A549 (cell line): ENCODE measurements at regions not wholly inside any gene's neighbourhood (a gene's known extent, or its start where the extent isn't known, plus 50 kb on each side); places are given as distances from the start of the nearest gene placed in this dataset.
A peak's percentile ranks its signal among the peaks of the same experiment; 100 is the strongest.

ENCODE experiments used
- ATAC-seq, 2 experiments: fragments of 200-7000 bp in 1 of 2; fragments of >200 bp in 1 of 2; cut with Nextera tagmentation in 1 of 2; cut with Tn5 transposase in 1 of 2; 3 replicates each; pipeline versions ENCODE4 v1.8.0 to v1.9.1; 2018 to 2020; ENCODE audit warnings: mild to moderate bottlenecking in 1 of 2, moderate library complexity in 1 of 2
- CTCF ChIA-PET: fragments of 300-600 bp; sonication (Branson Sonifier 250); formaldehyde crosslinking; extraction: SDS; loops from one replicate; lab custom pipeline; 2021; ENCODE audit warnings: antibody characterized with exemption, inconsistent platforms; lab: Yijun Ruan, JAX
- POLR2A ChIA-PET: fragments of 350-600 bp; formaldehyde crosslinking; extraction: SDS; loops from one replicate; lab custom pipeline; 2021; ENCODE audit warnings: antibody characterized with exemption, inconsistent platforms; lab: Yijun Ruan, JAX
- DNase-seq, 2 experiments: peaks; one replicate each; pipeline versions ENCODE4 v3.0.0 to v3.0.0-alpha.2; 2011 to 2016; ENCODE audit warnings: low read depth in 1 of 2, low spot score in 1 of 2
- FAIRE-seq: peaks from 2 replicates; lab custom pipeline; 2011; peaks lifted over from hg19 to GRCh38; lab: Jason Lieb, UNC
- H3K27ac ChIP-seq, 2 experiments: fragments of >200 bp; sonication (Bioruptor Twin); formaldehyde crosslinking; 3 replicates each; pipeline ENCODE4 v1.5.1; 2016 to 2017
- H3K4me1 ChIP-seq: fragments of >200 bp; sonication (Bioruptor Twin); formaldehyde crosslinking; 3 replicates; pipeline ENCODE4 v1.6.1; 2016
- H3K4me2 ChIP-seq: fragments of >200 bp; sonication (Bioruptor Twin); formaldehyde crosslinking; 3 replicates; pipeline ENCODE4 v1.6.1; 2016
- H3K4me3 ChIP-seq: fragments of >200 bp; sonication (Bioruptor Twin); formaldehyde crosslinking; 3 replicates; pipeline ENCODE4 v1.5.1; 2016
- H3K9me3 ChIP-seq: fragments of >200 bp; sonication (Bioruptor Twin); formaldehyde crosslinking; 3 replicates; pipeline ENCODE4 v1.6.1; 2016
- CBX2 ChIP-seq: fragments of 200-600 bp; sonication (generic); IDR thresholded peaks from 2 replicates; pipeline ENCODE4 v1.6.1; 2016; ENCODE audit warnings: low read depth, mild to moderate bottlenecking, borderline replicate concordance
- CHD2 ChIP-seq: fragments of 150-350 bp; IDR thresholded peaks from 2 replicates; pipeline ENCODE4 v1.6.1; 2014; ENCODE audit warnings: low read length; ENCODE audit not compliant: partially characterized antibody
- ESRRA ChIP-seq: fragments of 150-350 bp; IDR thresholded peaks from 2 replicates; pipeline ENCODE4 v1.6.1; 2014; ENCODE audit warnings: mild to moderate bottlenecking, low read length, borderline replicate concordance
- HDAC2 ChIP-seq: fragments of 200-600 bp; sonication (generic); IDR thresholded peaks from 2 replicates; pipeline ENCODE4 v1.6.1; 2016
- HES2 ChIP-seq: fragments of >200 bp; sonication (Bioruptor Twin); formaldehyde crosslinking; IDR thresholded peaks from 2 replicates; pipeline ENCODE4 v1.6.1; 2016
- HOXB13 ChIP-seq: fragments of 250-450 bp; sonication (Bioruptor Pico); IDR thresholded peaks from 2 replicates; pipeline ENCODE4 v1.5.0; 2020; ENCODE audit warnings: low read depth, mild to moderate bottlenecking, moderate library complexity
- KDM5A ChIP-seq: fragments of 200-600 bp; sonication (generic); IDR thresholded peaks from 2 replicates; pipeline ENCODE4 v1.6.1; 2016; ENCODE audit warnings: antibody characterized with exemption, mild to moderate bottlenecking
- MAX ChIP-seq: IDR thresholded peaks from 2 replicates; pipeline ENCODE4 v1.6.1; 2012
- NR3C1 ChIP-seq: fragments of >200 bp; sonication (Bioruptor Twin); formaldehyde crosslinking; IDR thresholded peaks from 3 replicates; pipeline ENCODE4 v1.6.1; 2017
- RCOR1 ChIP-seq: fragments of 150-350 bp; IDR thresholded peaks from 2 replicates; pipeline ENCODE4 v1.6.1; 2014; ENCODE audit warnings: antibody characterized with exemption, low read length, low read depth
- REST ChIP-seq: fragments of 200-600 bp; sonication (generic); IDR thresholded peaks from 2 replicates; pipeline ENCODE4 v1.6.1; 2016; ENCODE audit warnings: antibody characterized with exemption, mild to moderate bottlenecking, moderate library complexity
- RFX5 ChIP-seq: fragments of 450-650 bp; IDR thresholded peaks from 2 replicates; pipeline ENCODE4 v1.7.1; 2014; ENCODE audit warnings: antibody characterized with exemption, mild to moderate bottlenecking, moderate library complexity
- RNF2 ChIP-seq: fragments of 200-600 bp; sonication (generic); IDR thresholded peaks from 2 replicates; pipeline ENCODE4 v1.6.1; 2016; ENCODE audit warnings: low read depth, mild to moderate bottlenecking, antibody characterized with exemption, moderate library complexity, borderline replicate concordance
- SMC3 ChIP-seq: fragments of >200 bp; sonication (Bioruptor Twin); formaldehyde crosslinking; IDR thresholded peaks from 3 replicates; pipeline ENCODE4 v1.6.1; 2018; ENCODE audit warnings: inconsistent platforms
- TP53 ChIP-seq: fragments of 250-450 bp; sonication (Bioruptor Pico); IDR thresholded peaks from 2 replicates; pipeline ENCODE4 v1.5.0; 2021; ENCODE audit warnings: mild to moderate bottlenecking, moderate library complexity
- USF2 ChIP-seq: fragments of 450-650 bp; IDR thresholded peaks from 2 replicates; pipeline ENCODE4 v1.6.1; 2014; ENCODE audit warnings: antibody characterized with exemption
- ZC3H11A ChIP-seq: fragments of 450-650 bp; IDR thresholded peaks from 2 replicates; pipeline ENCODE4 v1.6.1; 2014; ENCODE audit warnings: antibody characterized with exemption, mild to moderate bottlenecking
- ZNF302 ChIP-seq: fragments of 250-450 bp; sonication (Bioruptor Pico); IDR thresholded peaks from 2 replicates; pipeline ENCODE4 v1.9.0; 2021; ENCODE audit warnings: inconsistent platforms, mild to moderate bottlenecking, moderate library complexity
- ZSCAN20 ChIP-seq: fragments of 250-450 bp; sonication (Bioruptor Pico); IDR thresholded peaks from 2 replicates; pipeline ENCODE4 v1.8.0; 2022; ENCODE audit warnings: mild to moderate bottlenecking, moderate library complexity
- WGBS: methylation state at CpG from one replicate; pipeline ENCODE4 v1.1.6; 2017; ENCODE audit errors: missing lambda C conversion rate; 5-methylcytosine and 5-hydroxymethylcytosine counted together

GRCh38 chr3:159813822-159814531 is 174.7 kb upstream of the IL12A start:
- 56% methylated on average over 8 of the region's 8 CpGs for WGBS
- TF ChIP-seq CBX2 (no peak), NR3C1 (no peak), RCOR1 (no peak), RFX5 (no peak), USF2 (no peak), KDM5A (no peak), ZNF302 (no peak), RNF2 (no peak), MAX (no peak), ZSCAN20 (CRISPR knock-in tag) (no peak), HDAC2 (no peak), CHD2 (no peak), ESRRA (no peak), HOXB13 (no peak), SMC3 (no peak)
- POLR2A ChIA-PET, result no interaction called here
- DNase-seq, result peak in 1 of 2 experiments; percentile 45
- ATAC-seq, result peak; percentile 85 to 86
- Histone ChIP-seq H3K4me1 (peaks cover 18% of the 10 kb centered on the region), H3K4me3 (no peak overlapping the region), H3K9me3 (no peaks in the 10 kb centered on the region), H3K27ac (peak overlapping the region; percentile 12 to 50; a peak in 3 of 6 replicates), H3K4me2 (peak overlapping the region; percentile 54)
- no peak for FAIRE-seq
- CTCF ChIA-PET, result interaction anchor here (0.6 to 2.2 kb wide), 7 partner anchors 8 to 554 kb away, joined by 3 to 9 read pairs (median 4); no protein-coding TSS in a partner anchor

- CTCF ChIA-PET, result interaction anchor here (1.3 to 4.2 kb wide), 5 partner anchors 11 to 201 kb away, joined by 5 to 29 read pairs (median 7); partner anchors contain the start of gene IL12A
- Histone ChIP-seq H3K4me2 (no peak overlapping the region), H3K4me1 (peaks cover 19% of the 10 kb centered on the region), H3K9me3 (no peaks in the 10 kb centered on the region), H3K4me3 (no peak overlapping the region), H3K27ac (no peak overlapping the region)
- POLR2A ChIA-PET, result interaction anchor here (0.6 kb wide), 1 partner anchor 366 kb away, joined by 4 read pairs; no protein-coding TSS in a partner anchor
- no peak for TF ChIP-seq ZC3H11A
- no peak for TF ChIP-seq REST
- no peak for TF ChIP-seq TP53 (CRISPR knock-in tag)
- TF ChIP-seq HES2, result no peak
- TF ChIP-seq USF2, result no peak
- no peak for DNase-seq
- 92% methylated on average over 3 of the region's 3 CpGs for WGBS
- FAIRE-seq, result no peak
- no peak for ATAC-seq
These were observed 172.1 kb upstream of the IL12A start for GRCh38 chr3:159816512-159816911.
